ENCODE measurements at regions not wholly inside any gene's neighbourhood (a gene's known extent, or its start where the extent isn't known, plus 50 kb on each side); places are given as distances from the start of the nearest gene placed in this dataset.

DNA sequence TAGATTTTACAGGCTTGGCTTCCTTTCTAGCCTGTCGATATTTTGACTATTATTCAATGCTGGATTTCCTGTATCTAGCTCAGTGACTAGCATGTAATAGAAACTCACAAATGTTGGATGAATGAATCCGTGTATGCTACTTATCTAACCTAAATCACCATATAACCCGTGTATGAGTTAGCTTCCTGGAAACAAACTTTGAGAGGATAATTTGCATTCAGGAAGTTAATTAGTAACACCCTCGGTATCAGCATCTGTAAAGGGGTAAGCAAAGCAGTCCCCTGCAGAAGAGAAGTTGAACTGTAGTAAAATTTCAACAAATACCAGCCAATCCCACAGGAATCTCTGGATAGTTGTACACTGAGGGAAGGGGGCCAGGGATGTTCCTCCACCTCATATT is 269.4 kb upstream of the LRATD1 start:
- Histone ChIP-seq H3K27me3 (replicated peaks in 1 of 4; ENCODE audit: control insufficient read depth in 3 of 4, extremely low read depth in 1 of 4, insufficient read depth in 3 of 4, low read length in 3 of 4) (peaks cover 0 to 1% (median 0%) of the 10 kb centered on the region in 4 experiments; a peak in 1 of 7 replicates), H3K56ac (replicated peaks; ENCODE audit: insufficient read length, low read depth, low read length) (no peak overlapping the region), H4K91ac (replicated peaks; ENCODE audit: insufficient read length, low read length) (no peak overlapping the region), H2BK120ac (replicated peaks; ENCODE audit: low read depth, low read length) (no peak overlapping the region), H3K9ac (replicated peaks in 1 of 4; ENCODE audit: extremely low read depth in 1 of 4, low read depth in 3 of 4, low read length in 3 of 4) (no peak overlapping the region), H2BK5ac (ENCODE audit: low read depth, low read length) (no peak overlapping the region), H2AK5ac (ENCODE audit: low read depth, low read length) (no peak overlapping the region), H2BK12ac (ENCODE audit: low read depth, low read length) (no peak overlapping the region), H3K4me3 (ENCODE audit: extremely low read depth in 1 of 4, insufficient read depth in 2 of 4, low read depth in 3 of 4, low read length in 4 of 4) (no peak overlapping the region), H3K79me1 (ENCODE audit: low read depth, low read length) (no peaks in the 10 kb centered on the region), H4K5ac (ENCODE audit: insufficient read length, low read depth, low read length) (no peak overlapping the region), H3K4ac (replicated peaks; ENCODE audit: insufficient read length, low read depth, low read length) (no peak overlapping the region), H3K27ac (ENCODE audit: low read depth, low read length) (no peak overlapping the region), H3K79me2 (ENCODE audit: control insufficient read depth in 1 of 2, insufficient read depth in 2 of 2, low read length in 2 of 2) (no peaks in the 10 kb centered on the region), H3K14ac (ENCODE audit: insufficient read length) (no peak overlapping the region), H2AFZ (ENCODE audit: low read length) (no peak overlapping the region), H3K4me2 (ENCODE audit: insufficient read depth in 1 of 2, low read depth in 2 of 2, low read length in 2 of 2) (no peak overlapping the region), H4K8ac (ENCODE audit: extremely low read depth, insufficient read depth, low read length) (no peak overlapping the region), H3K23me2 (ENCODE audit: low read depth, low read length) (no peaks in the 10 kb centered on the region), H3K36me3 (ENCODE audit: control insufficient read depth in 2 of 4, insufficient read depth in 4 of 4, low read length in 3 of 4) (no peaks in the 10 kb centered on the region), H2BK15ac (ENCODE audit: low read length) (no peak overlapping the region), H3K23ac (ENCODE audit: insufficient read length) (no peak overlapping the region), H3K4me1 (replicated peaks in 1 of 4; ENCODE audit: control insufficient read depth in 3 of 4, insufficient read depth in 4 of 4, low read length in 3 of 4) (no peaks in the 10 kb centered on the region), H3K18ac (ENCODE audit: extremely low read depth, low read length) (no peak overlapping the region), H4K20me1 (replicated peaks in 1 of 2; ENCODE audit: control insufficient read depth in 1 of 2, insufficient read depth in 2 of 2, low read length in 2 of 2) (no peaks in the 10 kb centered on the region), H2BK20ac (ENCODE audit: low read length) (no peak overlapping the region), H3K9me3 (ENCODE audit: insufficient read depth in 2 of 2, low read depth in 1 of 2, low read length in 1 of 2) (peaks cover 0 to 3% of the 10 kb centered on the region in 2 experiments; a peak in 1 of 4 replicates)
- 93% methylated on average over 4 of the region's 4 CpGs; no CpG with 5 or more reads in 1 of the 2 experiments for whole genome bisulfite sequencing, 2 experiments (ENCODE audit: extremely low coverage in 1 of 2, insufficient coverage in 1 of 2, insufficient read length in 1 of 2, insufficient replicate concordance in 2 of 2, low coverage in 1 of 2, low lambda C conversion rate in 2 of 2, missing lambda C conversion rate in 1 of 2)
- FAIRE-seq = no peak
- no peak for TF ChIP-seq GTF2F1 (IDR thresholded peaks at IDR 0.05; ENCODE audit: borderline replicate concordance, low read depth, low read length)
- TF ChIP-seq USF2 (IDR thresholded peaks at IDR 0.05; ENCODE audit: low read length) = no peak
- TF ChIP-seq EZH2 (IDR thresholded peaks at IDR 0.05; ENCODE audit: low read depth, low read length, severe bottlenecking) = no peak
- TF ChIP-seq POLR2AphosphoS5 (IDR thresholded peaks at IDR 0.05; ENCODE audit: low read depth, low read length) = no peak
- TF ChIP-seq CEBPB (IDR thresholded peaks at IDR 0.05; ENCODE audit: low read depth, low read length) = no peak
- TF ChIP-seq SP1 (IDR thresholded peaks at IDR 0.05; ENCODE audit: low read depth, low read length) = no peak
- TF ChIP-seq RFX5 (IDR thresholded peaks at IDR 0.05; ENCODE audit: borderline replicate concordance, low read depth, low read length) = no peak
- no peak for TF ChIP-seq KDM5A (IDR thresholded peaks at IDR 0.05; ENCODE audit: low read length)
- no peak for TF ChIP-seq NRF1 (IDR thresholded peaks at IDR 0.05; ENCODE audit: low read depth, low read length)
- TF ChIP-seq TBP (IDR thresholded peaks at IDR 0.05; ENCODE audit: low read depth, low read length) = no peak
- no peak for TF ChIP-seq CHD2 (IDR thresholded peaks at IDR 0.05; ENCODE audit: low read length)
- TF ChIP-seq SRF (IDR thresholded peaks at IDR 0.05; ENCODE audit: low read depth, low read length) = no peak
- no peak for TF ChIP-seq SIN3A (conservative IDR thresholded peaks at IDR 0.05 in 1 of 2, IDR thresholded peaks at IDR 0.05 in 1 of 2; ENCODE audit: low read depth in 1 of 2, low read length in 2 of 2)
- POLR2A ChIA-PET (ENCODE audit: partially characterized antibody) = no interaction called here
- no peak for DNase-seq (ENCODE audit: low read depth in 1 of 2, low spot score in 2 of 2)
- CTCF ChIA-PET (ENCODE audit: partially characterized antibody) = no interaction called here

Measured in H1 (cell line).